NCI-H82 treated with DMSO at 0.1 percent for 48 hours (cell line): ENCODE measurements at regions not wholly inside any gene's neighbourhood (a gene's known extent, or its start where the extent isn't known, plus 50 kb on each side); places are given as distances from the start of the nearest gene placed in this dataset.
A peak's percentile ranks its signal among the peaks of the same experiment; 100 is the strongest.

ENCODE experiments used
- DNase-seq: peaks from one replicate; lab custom pipeline; 2025; ENCODE audit not compliant: unreplicated experiment; lab: John Stamatoyannopoulos, UW

- no peak for DNase-seq
These were observed 65.0 kb upstream of the SLC2A12 start for GRCh38 chr6:134117409-134117808.

- DNase-seq = no peak
These were observed 63.3 kb upstream of the SLC2A12 start for GRCh38 chr6:134115715-134116074.

GRCh38 chr6:134114918-134115714, 62.7 kb upstream of the SLC2A12 start:
- DNase-seq = no peak

GRCh38 chr6:134114489-134114888, 62.1 kb upstream of the SLC2A12 start:
- DNase-seq = no peak

GRCh38 chr6:134111726-134112125, 59.3 kb upstream of the SLC2A12 start:
- DNase-seq = no peak

GRCh38 chr6:134111062-134111677, 58.7 kb upstream of the SLC2A12 start:
- DNase-seq = peak; percentile 42

GRCh38 chr6:134106702-134107101, 54.3 kb upstream of the SLC2A12 start:
- DNase-seq = no peak

- no peak for DNase-seq
These were observed 53.5 kb upstream of the SLC2A12 start for GRCh38 chr6:134105940-134106339.

- DNase-seq = no peak
These were observed 50.6 kb upstream of the SLC2A12 start for GRCh38 chr6:134103006-134103405.
